Endothelial cell of umbilical vein (primary cell): ENCODE measurements at regions not wholly inside any gene's neighbourhood (a gene's known extent, or its start where the extent isn't known, plus 50 kb on each side); places are given as distances from the start of the nearest gene placed in this dataset.

Source experiments
- BruUV-seq: library from RNA; stranded (reverse); fragments of 400-500 nt; replicated peaks from 2 replicates; lab custom pipeline; 2021; lab: Mats Ljungman, UMichigan
- CTCF ChIA-PET: fragments of 300-600, 350-600 bp; sonication (Branson Sonifier 250); formaldehyde crosslinking; loops from one replicate; lab custom pipeline; 2021; ENCODE audit warnings: antibody characterized with exemption, inconsistent platforms; lab: Charles Lee
- POLR2A ChIA-PET: fragments of 300-600, 350-600 bp; sonication (Branson Sonifier 250); formaldehyde crosslinking; loops from one replicate; lab custom pipeline; 2021; ENCODE audit warnings: antibody characterized with exemption, inconsistent platforms; lab: Charles Lee
- DNase-seq: peaks from one replicate; pipeline ENCODE4 v3.0.0-alpha.2; 2011; ENCODE audit warnings: low read depth, low spot score
- FAIRE-seq: peaks from 2 replicates; lab custom pipeline; 2011; peaks lifted over from hg19 to GRCh38; lab: Jason Lieb, UNC
- H2AFZ ChIP-seq: 2 replicates; pipeline ENCODE4 v1.6.0; 2012; ENCODE audit warnings: low read depth, low read length, control low read depth, inconsistent platforms
- H3K27ac ChIP-seq: 2 replicates; pipeline ENCODE4 v1.5.1; 2011; ENCODE audit warnings: low read depth, mild to moderate bottlenecking, control low read depth, low read length, moderate library complexity; ENCODE audit not compliant: insufficient read depth
- H3K27me3 ChIP-seq, 2 experiments: 2 replicates each; pipeline versions ENCODE4 v1.6.0 to v1.6.1; 2011; ENCODE audit warnings: low read length in 2 of 2, mixed read lengths in 1 of 2; ENCODE audit not compliant: control insufficient read depth in 2 of 2, insufficient read depth in 2 of 2
- H3K36me3 ChIP-seq, 2 experiments: 2 replicates in 1 of 2; 3 replicates in 1 of 2; pipeline ENCODE4 v1.5.1; 2011; ENCODE audit warnings: low read length in 2 of 2, mild to moderate bottlenecking in 1 of 2, moderate library complexity in 1 of 2; ENCODE audit not compliant: control insufficient read depth in 2 of 2, insufficient read depth in 2 of 2; ENCODE audit errors: extremely low read depth in 1 of 2
- H3K4me1 ChIP-seq: 3 replicates; pipeline ENCODE4 v1.5.1; 2011; ENCODE audit warnings: mild to moderate bottlenecking, low read length; ENCODE audit not compliant: control insufficient read depth, insufficient read depth; ENCODE audit errors: extremely low read depth
- H3K4me2 ChIP-seq: 2 replicates; pipeline ENCODE4 v1.6.1; 2011; ENCODE audit warnings: low read length, control low read depth, mixed read lengths; ENCODE audit not compliant: insufficient read depth
- H3K4me3 ChIP-seq, 3 experiments: fragments of 200-600 bp in 1 of 3; sonication (generic), shearing (Covaris generic) in 1 of 3; replicated peaks in 1 of 3; 2 replicates each; pipeline ENCODE4 v1.5.1; 2011 to 2016; ENCODE audit warnings: control low read depth in 3 of 3, low read length in 3 of 3, mild to moderate bottlenecking in 2 of 3, inconsistent platforms in 1 of 3, low read depth in 1 of 3, moderate library complexity in 1 of 3; ENCODE audit not compliant: insufficient read depth in 1 of 3
- H3K79me2 ChIP-seq: 2 replicates; pipeline ENCODE4 v1.6.0; 2012; ENCODE audit warnings: low read length, inconsistent platforms; ENCODE audit not compliant: control insufficient read depth, insufficient read depth
- H3K9ac ChIP-seq: replicated peaks from 2 replicates; pipeline ENCODE3; 2011; ENCODE audit warnings: low read length, control low read depth; ENCODE audit not compliant: insufficient read depth; ENCODE audit errors: extremely low read depth
- H3K9me1 ChIP-seq: replicated peaks from 3 replicates; pipeline ENCODE4 v1.6.0; 2011; ENCODE audit warnings: mild to moderate bottlenecking, low read length; ENCODE audit not compliant: control insufficient read depth, insufficient read depth; ENCODE audit errors: extremely low read depth
- H3K9me3 ChIP-seq: replicated peaks from 2 replicates; pipeline ENCODE4 v1.5.1; 2012; ENCODE audit warnings: low read length, inconsistent platforms; ENCODE audit not compliant: control insufficient read depth, insufficient read depth
- H4K20me1 ChIP-seq: replicated peaks from 2 replicates; pipeline ENCODE3; 2011; ENCODE audit warnings: mild to moderate bottlenecking, low read length; ENCODE audit not compliant: control insufficient read depth, insufficient read depth; ENCODE audit errors: extremely low read depth
- CTCF ChIP-seq, 2 donors: IDR thresholded peaks; 1 replicate in 1 of 2; 2 replicates in 1 of 2; pipeline ENCODE4 v1.5.1; 2011; ENCODE audit warnings: low read length in 2 of 2, mild to moderate bottlenecking in 2 of 2, moderate library complexity in 2 of 2, control low read depth in 1 of 2, inconsistent platforms in 1 of 2, low read depth in 1 of 2; ENCODE audit not compliant: insufficient read depth in 1 of 2; ENCODE audit errors: extremely low read depth in 1 of 2
- EZH2 ChIP-seq: IDR thresholded peaks from 2 replicates; pipeline ENCODE4 v1.6.1; 2012; ENCODE audit warnings: borderline replicate concordance, low read depth, mild to moderate bottlenecking, moderate library complexity, low read length, inconsistent platforms; ENCODE audit not compliant: severe bottlenecking
- FOS ChIP-seq: IDR thresholded peaks from 2 replicates; pipeline ENCODE4 v1.6.1; 2011; ENCODE audit warnings: mild to moderate bottlenecking, low read length, moderate library complexity, borderline replicate concordance; ENCODE audit not compliant: insufficient read depth
- GATA2 ChIP-seq: IDR thresholded peaks from 2 replicates; pipeline ENCODE4 v1.7.0; 2011; ENCODE audit warnings: low read depth, mild to moderate bottlenecking, moderate library complexity, mixed read lengths, low read length; ENCODE audit not compliant: insufficient read length, insufficient read depth
- JUN ChIP-seq: IDR thresholded peaks from 2 replicates; pipeline ENCODE4 v1.6.1; 2011; ENCODE audit warnings: borderline replicate concordance, low read depth; ENCODE audit not compliant: insufficient read length, insufficient read depth
- MYC ChIP-seq: IDR thresholded peaks from one replicate; pipeline ENCODE4 v1.6.1; 2011; ENCODE audit warnings: mild to moderate bottlenecking, low read depth, low read length
- POLR2A ChIP-seq: IDR thresholded peaks from 2 replicates; pipeline ENCODE4 v1.6.1; 2012; ENCODE audit warnings: low read depth, mild to moderate bottlenecking, control low read depth, low read length
- POLR2AphosphoS5 ChIP-seq: IDR thresholded peaks from 2 replicates; pipeline ENCODE4 v1.6.1; 2012; ENCODE audit warnings: low read depth, mild to moderate bottlenecking, control low read depth, low read length, moderate library complexity; ENCODE audit not compliant: insufficient read depth
- dilution Hi-C: fragments of 300-500 bp; cut with MboI; formaldehyde crosslinking; loops from one replicate; pipeline ENCODE4 v1.15.0; 2019; ENCODE audit warnings: low sequenced_read_pairs; ENCODE audit not compliant: extremely low pct_ligation_motif_present
- intact Hi-C: fragments of 100-400 bp; cut with micrococcal nuclease; formaldehyde crosslinking; loops from one replicate; pipeline ENCODE4 v1.10.0; 2022
- TF ChIP-seq, protein P1 (sequence below): IDR thresholded peaks from 2 replicates; pipeline ENCODE4 v1.6.1; 2011; ENCODE audit not compliant: insufficient read depth, insufficient read length

DNA sequence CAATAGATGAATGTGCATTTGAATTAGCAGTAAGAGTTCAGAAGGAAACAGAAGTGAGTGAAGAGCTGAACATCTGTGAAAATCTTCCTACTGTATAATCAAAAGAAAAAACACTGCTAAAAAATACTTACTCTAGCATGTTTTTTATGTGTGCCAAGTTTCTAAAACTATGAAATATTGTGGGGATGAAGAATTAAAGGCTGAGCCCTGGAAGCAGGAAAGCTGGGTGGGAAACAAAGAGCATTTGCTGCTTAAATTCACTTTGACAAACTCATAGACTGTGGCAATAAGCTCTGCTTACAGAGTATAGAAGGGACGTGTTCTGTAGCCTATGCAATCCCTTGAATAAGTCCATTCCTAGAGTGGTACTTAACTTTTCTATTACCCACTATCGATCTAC is 261.7 kb downstream of the ANKRD50 start:
- Histone ChIP-seq H3K4me3 (no peak overlapping the region), H3K79me2 (no peaks in the 10 kb centered on the region), H2AFZ (no peak overlapping the region), H3K4me1 (peaks cover 4% of the 10 kb centered on the region), H3K9me3 (no peaks in the 10 kb centered on the region), H3K4me2 (no peak overlapping the region), H3K36me3 (no peaks in the 10 kb centered on the region), H4K20me1 (no peaks in the 10 kb centered on the region), H3K9ac (no peak overlapping the region), H3K27ac (no peak overlapping the region), H3K9me1 (no peaks in the 10 kb centered on the region), H3K27me3 (no peaks in the 10 kb centered on the region)
- CTCF ChIA-PET: no interaction called here
- BruUV-seq: no TSS peak
- TF ChIP-seq, protein P1, sequence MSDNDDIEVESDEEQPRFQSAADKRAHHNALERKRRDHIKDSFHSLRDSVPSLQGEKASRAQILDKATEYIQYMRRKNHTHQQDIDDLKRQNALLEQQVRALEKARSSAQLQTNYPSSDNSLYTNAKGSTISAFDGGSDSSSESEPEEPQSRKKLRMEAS: no peak
- TF ChIP-seq FOS (no peak), MYC (no peak), POLR2AphosphoS5 (no peak), GATA2 (no peak), CTCF (IDR thresholded peaks at IDR 0.05; ENCODE audit: extremely low read depth in 1 of 2, insufficient read depth in 1 of 2, low read depth in 1 of 2, low read length in 2 of 2) (no peak), EZH2 (no peak), POLR2A (no peak), JUN (no peak)
- DNase-seq: no peak
- FAIRE-seq: no peak
- POLR2A ChIA-PET: no interaction called here
- dilution Hi-C loops: no loop called here
- intact Hi-C loops: no loop called here
